Liver (tissue), 3 donors: ENCODE measurements at regions not wholly inside any gene's neighbourhood (a gene's known extent, or its start where the extent isn't known, plus 50 kb on each side); places are given as distances from the start of the nearest gene placed in this dataset.

Experiments used
- EGR1 ChIP-seq, 2 donors: IDR thresholded peaks; 2 replicates each; pipeline ENCODE4 v1.6.1; 2016 to 2018; ENCODE audit warnings: antibody characterized with exemption in 2 of 2, low read depth in 2 of 2
- GABPA ChIP-seq, 2 donors: IDR thresholded peaks in 1 of 2; conservative IDR thresholded peaks in 1 of 2; 2 replicates each; pipeline ENCODE4 v1.6.1; 2016; ENCODE audit warnings: antibody characterized with exemption in 2 of 2, mild to moderate bottlenecking in 1 of 2, moderate library complexity in 1 of 2
- HNF4A ChIP-seq, 2 donors: conservative IDR thresholded peaks; 2 replicates each; pipeline ENCODE4 v1.6.1; 2016; ENCODE audit warnings: antibody characterized with exemption in 2 of 2, mild to moderate bottlenecking in 2 of 2
- NR2F2 ChIP-seq: IDR thresholded peaks from 2 replicates; pipeline ENCODE4 v1.6.1; 2016; ENCODE audit warnings: antibody characterized with exemption
- RXRA ChIP-seq, 2 donors: IDR thresholded peaks; 2 replicates each; pipeline ENCODE4 v1.6.1; 2017 to 2018; ENCODE audit warnings: antibody characterized with exemption in 2 of 2, mild to moderate bottlenecking in 1 of 2
- SP1 ChIP-seq: IDR thresholded peaks from 2 replicates; pipeline ENCODE4 v1.6.1; 2018; ENCODE audit warnings: antibody characterized with exemption, mild to moderate bottlenecking
- YY1 ChIP-seq: IDR thresholded peaks from 2 replicates; pipeline ENCODE4 v1.6.1; 2016; ENCODE audit warnings: antibody characterized with exemption, mild to moderate bottlenecking
- TF ChIP-seq, protein P1 (sequence below): fragments of 150-350 bp; IDR thresholded peaks from 2 replicates; pipeline ENCODE4 v1.5.1; 2017; ENCODE audit warnings: improper control_type of control experiment, low read depth, low read length; ENCODE audit not compliant: missing input control
- TF ChIP-seq, protein P2 (sequence below): IDR thresholded peaks from 2 replicates; pipeline ENCODE4 v1.6.1; 2016; ENCODE audit warnings: antibody characterized with exemption
- TF ChIP-seq, protein P3 (sequence below): IDR thresholded peaks from 2 replicates; pipeline ENCODE4 v1.6.1; 2016; ENCODE audit warnings: antibody characterized with exemption, mild to moderate bottlenecking
- TF ChIP-seq, protein P4 (sequence below): IDR thresholded peaks from 2 replicates; pipeline ENCODE4 v1.6.1; 2016; ENCODE audit warnings: antibody characterized with exemption
- donor health status: healthy.
- donor health status: healthy.

DNA sequence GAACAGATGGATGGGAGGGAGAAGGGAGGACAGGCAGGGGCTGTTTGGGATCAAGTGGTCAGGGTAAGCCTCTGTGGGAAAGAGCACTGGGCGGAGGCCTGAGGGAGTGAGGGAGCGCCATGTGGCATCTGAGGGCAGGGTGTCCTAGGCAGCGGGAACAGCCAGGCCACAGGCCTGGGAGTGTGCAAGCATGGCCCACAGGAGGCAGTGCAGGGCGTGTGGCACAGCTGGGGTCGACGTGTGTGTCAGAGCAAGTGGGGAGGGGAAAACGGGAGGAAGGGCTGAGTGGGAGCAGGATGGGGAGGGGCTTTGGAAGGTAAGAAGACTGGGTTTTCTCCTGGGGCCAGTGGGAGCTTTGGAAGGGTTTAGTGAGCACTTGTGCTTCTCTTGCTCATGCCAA lies 143.4 kb downstream of the SYF2 start:
- TF ChIP-seq GABPA (IDR thresholded peaks at IDR 0.05 in 1 of 2, conservative IDR thresholded peaks at IDR 0.05 in 1 of 2) (no peak), HNF4A (conservative IDR thresholded peaks at IDR 0.05) (no peak), EGR1 (IDR thresholded peaks at IDR 0.05; ENCODE audit: low read depth in 2 of 2) (no peak), YY1 (no peak), SP1 (no peak), RXRA (IDR thresholded peaks at IDR 0.05) (no peak), NR2F2 (no peak)
- TF ChIP-seq, protein P1, sequence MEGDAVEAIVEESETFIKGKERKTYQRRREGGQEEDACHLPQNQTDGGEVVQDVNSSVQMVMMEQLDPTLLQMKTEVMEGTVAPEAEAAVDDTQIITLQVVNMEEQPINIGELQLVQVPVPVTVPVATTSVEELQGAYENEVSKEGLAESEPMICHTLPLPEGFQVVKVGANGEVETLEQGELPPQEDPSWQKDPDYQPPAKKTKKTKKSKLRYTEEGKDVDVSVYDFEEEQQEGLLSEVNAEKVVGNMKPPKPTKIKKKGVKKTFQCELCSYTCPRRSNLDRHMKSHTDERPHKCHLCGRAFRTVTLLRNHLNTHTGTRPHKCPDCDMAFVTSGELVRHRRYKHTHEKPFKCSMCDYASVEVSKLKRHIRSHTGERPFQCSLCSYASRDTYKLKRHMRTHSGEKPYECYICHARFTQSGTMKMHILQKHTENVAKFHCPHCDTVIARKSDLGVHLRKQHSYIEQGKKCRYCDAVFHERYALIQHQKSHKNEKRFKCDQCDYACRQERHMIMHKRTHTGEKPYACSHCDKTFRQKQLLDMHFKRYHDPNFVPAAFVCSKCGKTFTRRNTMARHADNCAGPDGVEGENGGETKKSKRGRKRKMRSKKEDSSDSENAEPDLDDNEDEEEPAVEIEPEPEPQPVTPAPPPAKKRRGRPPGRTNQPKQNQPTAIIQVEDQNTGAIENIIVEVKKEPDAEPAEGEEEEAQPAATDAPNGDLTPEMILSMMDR, result no peak
- TF ChIP-seq, protein P2, sequence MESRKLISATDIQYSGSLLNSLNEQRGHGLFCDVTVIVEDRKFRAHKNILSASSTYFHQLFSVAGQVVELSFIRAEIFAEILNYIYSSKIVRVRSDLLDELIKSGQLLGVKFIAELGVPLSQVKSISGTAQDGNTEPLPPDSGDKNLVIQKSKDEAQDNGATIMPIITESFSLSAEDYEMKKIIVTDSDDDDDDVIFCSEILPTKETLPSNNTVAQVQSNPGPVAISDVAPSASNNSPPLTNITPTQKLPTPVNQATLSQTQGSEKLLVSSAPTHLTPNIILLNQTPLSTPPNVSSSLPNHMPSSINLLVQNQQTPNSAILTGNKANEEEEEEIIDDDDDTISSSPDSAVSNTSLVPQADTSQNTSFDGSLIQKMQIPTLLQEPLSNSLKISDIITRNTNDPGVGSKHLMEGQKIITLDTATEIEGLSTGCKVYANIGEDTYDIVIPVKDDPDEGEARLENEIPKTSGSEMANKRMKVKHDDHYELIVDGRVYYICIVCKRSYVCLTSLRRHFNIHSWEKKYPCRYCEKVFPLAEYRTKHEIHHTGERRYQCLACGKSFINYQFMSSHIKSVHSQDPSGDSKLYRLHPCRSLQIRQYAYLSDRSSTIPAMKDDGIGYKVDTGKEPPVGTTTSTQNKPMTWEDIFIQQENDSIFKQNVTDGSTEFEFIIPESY, result no peak
- TF ChIP-seq, protein P3, sequence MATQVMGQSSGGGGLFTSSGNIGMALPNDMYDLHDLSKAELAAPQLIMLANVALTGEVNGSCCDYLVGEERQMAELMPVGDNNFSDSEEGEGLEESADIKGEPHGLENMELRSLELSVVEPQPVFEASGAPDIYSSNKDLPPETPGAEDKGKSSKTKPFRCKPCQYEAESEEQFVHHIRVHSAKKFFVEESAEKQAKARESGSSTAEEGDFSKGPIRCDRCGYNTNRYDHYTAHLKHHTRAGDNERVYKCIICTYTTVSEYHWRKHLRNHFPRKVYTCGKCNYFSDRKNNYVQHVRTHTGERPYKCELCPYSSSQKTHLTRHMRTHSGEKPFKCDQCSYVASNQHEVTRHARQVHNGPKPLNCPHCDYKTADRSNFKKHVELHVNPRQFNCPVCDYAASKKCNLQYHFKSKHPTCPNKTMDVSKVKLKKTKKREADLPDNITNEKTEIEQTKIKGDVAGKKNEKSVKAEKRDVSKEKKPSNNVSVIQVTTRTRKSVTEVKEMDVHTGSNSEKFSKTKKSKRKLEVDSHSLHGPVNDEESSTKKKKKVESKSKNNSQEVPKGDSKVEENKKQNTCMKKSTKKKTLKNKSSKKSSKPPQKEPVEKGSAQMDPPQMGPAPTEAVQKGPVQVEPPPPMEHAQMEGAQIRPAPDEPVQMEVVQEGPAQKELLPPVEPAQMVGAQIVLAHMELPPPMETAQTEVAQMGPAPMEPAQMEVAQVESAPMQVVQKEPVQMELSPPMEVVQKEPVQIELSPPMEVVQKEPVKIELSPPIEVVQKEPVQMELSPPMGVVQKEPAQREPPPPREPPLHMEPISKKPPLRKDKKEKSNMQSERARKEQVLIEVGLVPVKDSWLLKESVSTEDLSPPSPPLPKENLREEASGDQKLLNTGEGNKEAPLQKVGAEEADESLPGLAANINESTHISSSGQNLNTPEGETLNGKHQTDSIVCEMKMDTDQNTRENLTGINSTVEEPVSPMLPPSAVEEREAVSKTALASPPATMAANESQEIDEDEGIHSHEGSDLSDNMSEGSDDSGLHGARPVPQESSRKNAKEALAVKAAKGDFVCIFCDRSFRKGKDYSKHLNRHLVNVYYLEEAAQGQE, result no peak
- TF ChIP-seq, protein P4, sequence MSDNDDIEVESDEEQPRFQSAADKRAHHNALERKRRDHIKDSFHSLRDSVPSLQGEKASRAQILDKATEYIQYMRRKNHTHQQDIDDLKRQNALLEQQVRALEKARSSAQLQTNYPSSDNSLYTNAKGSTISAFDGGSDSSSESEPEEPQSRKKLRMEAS, result no peak
